ENCODE measurements at regions not wholly inside any gene's neighbourhood (a gene's known extent, or its start where the extent isn't known, plus 50 kb on each side); places are given as distances from the start of the nearest gene placed in this dataset.

- H3K27me3 ChIP-seq (replicated peaks in 1 of 7), result no peaks in the 10 kb centered on the region
- DNase-seq, result no peak
- H3K4me1 ChIP-seq, result peaks cover 0 to 30% (median 15%) of the 10 kb centered on the region in 6 donors
- 38 to 74% (median 62%) methylated on average over 3 of the region's 3 CpGs for WGBS, 5 donors
- peak overlapping the region in 6 of 8 donors; percentile 23 to 59 (median 56) for H3K27ac ChIP-seq
- H3K4me3 ChIP-seq, result peak overlapping the region in 1 of 8 donors; percentile 8
- no peaks in the 10 kb centered on the region for H3K9me3 ChIP-seq
- intact Hi-C loops (cut with DNase I; ENCODE audit: low total_unique reads), result no loop called here
- H3K36me3 ChIP-seq, result no peaks in the 10 kb centered on the region
- TF ChIP-seq POLR2AphosphoS5 (IDR thresholded peaks at IDR 0.05) (no peak), POLR2A (IDR thresholded peaks at IDR 0.05) (no peak)
These were observed 139.3 kb downstream of the NFKBIZ start for GRCh38 chr3:101988596-101988995.

- TF ChIP-seq CTCF (IDR thresholded peaks at IDR 0.05 in 8 of 11, conservative IDR thresholded peaks at IDR 0.05 in 3 of 11), result no peak
- TF ChIP-seq POLR2AphosphoS5 (IDR thresholded peaks at IDR 0.05), result no peak
- no peak for TF ChIP-seq POLR2A (IDR thresholded peaks at IDR 0.05)
- no peak for DNase-seq
- H3K27ac ChIP-seq, result peak overlapping the region in 5 of 8 donors; percentile 23 to 59 (median 56)
- no peak overlapping the region for H3K4me3 ChIP-seq
- intact Hi-C loops (cut with DNase I; ENCODE audit: low total_unique reads), result no loop called here
- H3K27me3 ChIP-seq (replicated peaks in 1 of 7), result no peaks in the 10 kb centered on the region
- peaks cover 0 to 30% (median 15%) of the 10 kb centered on the region in 6 donors for H3K4me1 ChIP-seq
- no peaks in the 10 kb centered on the region for H3K36me3 ChIP-seq
- no peaks in the 10 kb centered on the region for H3K9me3 ChIP-seq
- WGBS, 5 donors, result 71 to 90% (median 79%) methylated on average over 5 of the region's 5 CpGs
These were observed 140.4 kb downstream of the NFKBIZ start for GRCh38 chr3:101989578-101990200.

- no peak overlapping the region for H3K27ac ChIP-seq
- H3K36me3 ChIP-seq, result no peaks in the 10 kb centered on the region
- H3K4me1 ChIP-seq, result peaks cover 0 to 32% (median 13%) of the 10 kb centered on the region in 6 donors
- intact Hi-C loops (cut with DNase I; ENCODE audit: low total_unique reads), result no loop called here
- H3K4me3 ChIP-seq, result no peak overlapping the region
- 80 to 92% (median 89%) methylated on average over 2 of the region's 2 CpGs for WGBS, 5 donors
- no peaks in the 10 kb centered on the region for H3K27me3 ChIP-seq (replicated peaks in 1 of 7)
- no peak for DNase-seq
- TF ChIP-seq POLR2A (IDR thresholded peaks at IDR 0.05) (no peak), CTCF (IDR thresholded peaks at IDR 0.05 in 8 of 11, conservative IDR thresholded peaks at IDR 0.05 in 3 of 11) (no peak), POLR2AphosphoS5 (IDR thresholded peaks at IDR 0.05) (no peak)
- H3K9me3 ChIP-seq, result no peaks in the 10 kb centered on the region
These were observed 143.5 kb downstream of the NFKBIZ start for GRCh38 chr3:101992863-101993262.

GRCh38 chr3:101994386-101994785, 145.1 kb downstream of the NFKBIZ start:
- Histone ChIP-seq H3K4me3 (no peak overlapping the region), H3K36me3 (no peaks in the 10 kb centered on the region), H3K9me3 (no peaks in the 10 kb centered on the region), H3K4me1 (peaks cover 0 to 19% (median 3%) of the 10 kb centered on the region in 6 donors), H3K27me3 (replicated peaks in 1 of 7) (no peaks in the 10 kb centered on the region), H3K27ac (no peak overlapping the region)
- DNase-seq, result no peak
- intact Hi-C loops (cut with DNase I; ENCODE audit: low total_unique reads), result no loop called here
- TF ChIP-seq POLR2A (IDR thresholded peaks at IDR 0.05) (no peak), POLR2AphosphoS5 (IDR thresholded peaks at IDR 0.05) (no peak), CTCF (IDR thresholded peaks at IDR 0.05 in 8 of 11, conservative IDR thresholded peaks at IDR 0.05 in 3 of 11) (no peak)
- 84 to 91% (median 89%) methylated on average over 3 of the region's 3 CpGs for WGBS, 5 donors

Data from spleen (tissue), 11 donors.